Stimulated activated CD4-positive, alpha-beta T cell treated with anti-CD3 and anti-CD28 coated beads, Interleukin-12 subunit alpha, Interleukin-12 subunit beta, amount 100 ng/mL, for 24 hours (primary cell): ENCODE measurements at regions not wholly inside any gene's neighbourhood (a gene's known extent, or its start where the extent isn't known, plus 50 kb on each side); places are given as distances from the start of the nearest gene placed in this dataset.

Experiments
- DNase-seq, 2 experiments: peaks; one replicate each; pipeline ENCODE4 v3.0.0-alpha.2; 2020; ENCODE audit warnings: low read depth in 2 of 2

DNA sequence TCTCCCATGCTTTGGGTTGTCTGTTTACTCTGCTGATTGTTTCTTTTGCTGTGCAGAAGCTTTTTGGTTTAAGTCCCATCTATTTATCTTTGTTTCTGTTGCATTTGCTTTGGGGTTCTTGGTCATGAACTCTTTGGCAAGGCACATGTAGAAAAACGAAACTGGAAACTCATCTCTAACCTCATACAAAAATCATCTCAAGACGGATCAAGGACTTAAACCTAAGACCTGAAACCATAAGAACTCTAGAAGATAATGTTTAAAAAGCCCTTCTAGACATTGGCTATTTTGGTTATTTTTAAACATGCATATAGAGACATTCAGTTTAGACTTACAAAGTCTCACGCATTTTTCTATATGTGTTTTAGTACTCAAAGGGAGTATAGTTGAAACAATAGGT, 1164.3 kb upstream of the GYPC start:
- no peak for DNase-seq

DNA sequence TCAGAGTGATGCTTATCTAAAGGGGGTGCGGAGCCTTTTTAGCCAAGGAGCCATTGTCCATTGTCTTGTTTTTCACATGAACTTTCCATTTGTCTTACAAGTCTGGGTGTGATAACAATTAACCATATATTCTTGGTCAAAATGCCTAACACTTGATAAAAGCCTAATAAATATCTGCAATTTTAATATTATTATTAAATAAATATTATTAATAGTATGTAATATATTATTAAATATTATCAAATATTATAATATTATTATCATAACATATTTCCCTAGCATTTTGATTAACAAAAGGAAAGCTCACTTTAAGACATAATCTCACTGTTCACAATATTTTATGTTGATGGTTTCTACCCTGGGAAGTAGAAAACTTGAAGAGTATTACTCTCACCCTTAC, 1143.6 kb upstream of the GYPC start:
- DNase-seq, result no peak

DNA sequence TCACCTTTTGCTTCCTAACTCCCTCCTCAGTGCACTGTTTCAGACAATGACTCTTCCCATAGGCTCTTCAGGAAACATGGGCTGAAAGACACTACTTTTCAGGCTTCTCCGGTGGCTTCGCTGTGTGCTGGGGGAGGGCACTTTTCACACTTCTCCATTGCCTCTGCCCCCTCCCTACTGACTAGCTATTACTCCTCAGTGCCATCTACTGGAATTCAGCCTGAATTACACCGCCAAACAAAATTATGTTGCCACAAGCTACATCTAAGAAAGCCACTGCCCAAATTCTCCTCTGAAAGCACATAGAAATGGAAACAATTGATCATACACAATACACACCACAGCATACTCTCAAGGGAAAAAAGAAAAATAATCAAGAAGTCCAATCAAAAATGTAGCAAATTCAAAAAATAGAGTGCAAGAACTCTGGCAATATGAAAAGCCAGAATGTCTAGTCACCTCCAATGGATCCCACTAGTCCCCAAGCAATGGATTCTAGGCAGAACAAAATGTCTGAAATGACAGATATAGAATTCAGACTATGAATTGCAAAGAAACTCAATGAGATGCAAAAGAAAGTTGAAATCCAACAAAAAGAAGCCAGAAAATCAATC, 1139.4 kb upstream of the GYPC start:
- no peak for DNase-seq

DNA sequence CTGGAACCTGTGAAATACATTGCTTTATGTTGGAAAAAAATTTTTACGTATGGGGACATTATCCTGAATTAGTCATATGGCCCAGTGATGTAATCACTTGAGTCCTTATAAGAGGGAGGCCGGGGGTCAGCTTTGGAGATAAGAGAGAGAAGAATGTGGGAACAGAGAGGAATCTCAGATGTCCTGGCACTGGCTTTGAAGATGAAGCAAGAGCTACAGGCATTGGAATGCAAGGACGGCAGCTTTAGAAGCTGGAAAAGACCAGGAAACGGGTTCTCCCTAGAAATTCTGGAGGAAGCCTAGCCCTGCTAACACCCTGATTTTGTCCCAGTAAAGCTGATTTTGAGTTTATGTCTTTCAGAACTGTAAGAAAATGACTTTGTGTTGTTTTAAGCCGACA, 1129.9 kb upstream of the GYPC start:
- DNase-seq, result no peak

DNA sequence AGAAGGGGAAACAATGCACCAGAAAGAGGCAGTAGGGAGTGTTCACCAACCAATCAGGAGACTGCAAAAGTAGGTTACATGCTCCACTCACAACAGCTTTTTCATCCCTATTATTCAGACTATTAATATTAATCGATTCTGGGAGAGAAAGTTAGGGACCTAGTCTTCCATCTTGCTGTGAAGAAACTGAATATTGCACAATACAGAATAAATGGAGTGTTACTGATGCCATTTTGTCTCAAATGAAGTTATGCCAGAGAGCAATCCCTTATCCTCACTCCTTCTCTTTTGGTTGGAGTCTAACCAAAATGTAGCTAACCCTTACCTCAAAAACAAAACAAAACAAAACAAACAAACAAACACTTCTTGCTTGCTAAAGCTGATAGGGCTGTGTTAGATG, 1120.9 kb upstream of the GYPC start:
- DNase-seq, result no peak

DNA sequence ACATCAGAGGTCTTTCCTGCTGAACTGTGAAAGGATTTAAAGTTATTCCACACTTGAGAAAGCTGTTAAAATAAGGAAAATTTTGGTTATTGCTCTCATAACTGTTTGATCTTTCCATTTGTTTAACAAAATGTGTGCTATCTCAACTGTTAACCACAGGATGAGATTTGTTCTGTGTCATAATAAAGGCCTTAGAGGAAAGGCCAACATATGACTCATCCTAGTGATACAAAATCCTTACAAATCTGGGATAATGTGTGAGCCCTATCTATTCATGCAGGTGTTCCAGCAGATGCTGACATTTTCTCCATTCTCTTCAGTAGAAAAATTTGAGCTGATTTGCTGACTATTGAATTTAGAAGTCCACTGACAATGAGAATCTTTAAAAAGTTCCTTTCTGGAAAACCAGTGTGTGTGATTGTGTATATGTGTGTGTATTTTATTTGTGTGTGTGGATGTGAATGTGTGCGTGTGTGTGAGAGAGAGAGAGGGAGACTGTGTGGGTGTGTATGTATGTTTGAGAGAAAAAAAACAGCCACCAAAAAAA, 1111.9 kb upstream of the GYPC start:
- DNase-seq, result no peak

DNA sequence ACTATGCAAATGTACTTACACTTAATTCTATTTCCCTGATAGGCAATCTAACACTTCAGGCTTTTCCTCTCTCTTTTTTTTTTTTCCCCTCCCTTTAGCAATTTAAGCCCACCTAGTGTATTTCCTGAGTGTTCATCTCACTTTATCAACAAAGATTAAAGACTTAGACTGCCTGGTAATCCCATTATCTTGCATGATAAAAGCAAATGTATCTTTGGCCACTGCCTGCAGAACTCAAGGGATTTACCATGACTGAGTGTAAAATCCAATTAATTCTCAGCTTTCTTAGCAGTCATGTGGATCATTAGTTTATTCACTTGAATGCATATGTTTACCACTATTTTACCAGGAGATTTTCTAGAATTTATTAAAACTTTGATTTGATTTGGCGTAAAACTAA, 1102.2 kb upstream of the GYPC start:
- no peak for DNase-seq

DNA sequence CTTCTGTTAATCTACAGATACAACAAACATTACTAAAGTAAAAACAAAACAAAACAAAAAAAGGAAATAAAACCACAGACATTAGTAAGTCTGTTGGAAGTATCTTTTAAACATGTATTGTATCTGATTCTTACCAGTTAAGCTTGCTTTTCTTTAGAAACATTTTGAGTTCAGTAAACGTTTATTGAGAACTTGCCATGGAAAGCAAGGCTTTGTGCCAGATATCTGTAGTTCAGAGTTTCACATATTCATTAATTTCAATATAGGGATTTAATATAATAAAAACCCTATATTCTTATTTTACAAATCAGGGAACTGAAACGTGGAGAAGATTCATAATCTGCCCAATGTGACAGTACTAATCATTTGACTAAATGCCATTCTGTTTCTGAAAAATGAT, 1101.0 kb upstream of the GYPC start:
- no peak for DNase-seq

DNA sequence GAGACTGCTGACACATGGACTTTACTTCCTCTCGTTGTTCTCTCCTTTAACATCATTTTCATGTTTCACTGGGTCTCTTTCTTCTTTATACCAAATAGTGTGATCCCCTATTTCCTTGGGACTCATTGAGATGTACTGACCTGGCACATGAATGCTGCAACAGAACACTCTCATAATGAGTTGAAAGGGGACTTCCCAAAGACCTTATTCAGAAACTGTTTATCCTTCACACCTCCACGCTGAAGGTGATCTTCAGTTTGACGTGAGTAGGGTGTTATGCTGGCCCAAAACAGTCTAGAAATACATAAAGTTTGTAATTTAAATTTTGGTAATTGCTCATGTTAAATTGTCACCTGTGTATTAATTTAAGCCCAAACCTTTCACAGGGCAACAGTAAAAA, 1096.8 kb upstream of the GYPC start:
- DNase-seq, result no peak

DNA sequence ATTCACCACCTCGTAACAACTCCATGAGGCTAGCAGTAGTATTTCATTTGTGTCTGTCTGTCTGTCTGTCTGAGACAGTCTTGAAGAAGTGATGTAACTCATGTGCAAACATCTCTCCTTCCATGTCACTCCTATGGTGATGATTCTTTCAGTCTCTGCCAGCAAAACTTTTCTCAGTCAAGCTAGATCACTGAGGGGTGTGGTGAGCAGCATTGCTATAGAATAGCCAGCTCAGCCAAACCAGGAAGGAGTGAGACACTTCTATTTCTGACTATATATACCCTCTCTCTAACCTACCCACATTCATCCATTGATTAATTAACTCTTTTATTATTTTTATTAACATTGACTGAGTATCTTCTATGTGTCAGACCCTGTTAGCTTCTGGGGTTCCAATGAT, 1095.1 kb upstream of the GYPC start:
- DNase-seq, result no peak

DNA sequence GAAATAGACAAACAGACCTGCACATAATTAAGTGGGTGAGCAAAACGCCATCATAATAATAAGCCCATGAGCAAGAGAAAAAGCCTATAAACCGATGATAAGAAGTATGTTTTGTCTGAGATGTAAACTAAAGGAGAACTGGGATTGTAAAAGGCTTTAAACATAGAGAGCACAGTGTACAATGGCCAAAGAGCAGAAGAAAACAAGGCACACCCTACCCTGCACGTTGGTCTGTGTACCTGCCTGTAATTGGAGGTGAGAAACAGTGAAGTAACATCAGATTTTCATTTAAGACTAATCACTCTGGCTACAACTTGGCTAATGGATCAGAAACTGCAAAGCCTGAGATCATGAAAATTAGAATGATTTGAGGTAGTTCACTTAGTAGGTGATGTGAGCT, 1094.7 kb upstream of the GYPC start:
- DNase-seq, result no peak

DNA sequence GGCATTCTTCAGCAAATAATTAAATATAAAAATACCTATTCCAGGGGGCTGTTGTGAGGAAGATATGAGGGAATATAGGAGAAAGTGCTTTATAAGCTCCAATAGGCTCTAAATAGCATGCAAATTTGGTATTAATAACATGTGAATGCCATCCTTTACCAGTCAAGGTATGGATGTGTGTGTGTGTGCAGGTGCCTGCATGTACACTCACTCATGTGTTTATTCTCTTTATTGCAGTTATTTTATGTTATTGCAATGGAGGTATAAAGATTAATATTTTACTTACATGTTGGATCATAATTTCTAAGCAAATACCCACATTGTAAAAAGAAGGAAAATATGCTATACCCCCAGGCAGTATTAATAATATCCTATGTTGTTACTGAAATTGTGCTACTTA, 1093.0 kb upstream of the GYPC start:
- no peak for DNase-seq

DNA sequence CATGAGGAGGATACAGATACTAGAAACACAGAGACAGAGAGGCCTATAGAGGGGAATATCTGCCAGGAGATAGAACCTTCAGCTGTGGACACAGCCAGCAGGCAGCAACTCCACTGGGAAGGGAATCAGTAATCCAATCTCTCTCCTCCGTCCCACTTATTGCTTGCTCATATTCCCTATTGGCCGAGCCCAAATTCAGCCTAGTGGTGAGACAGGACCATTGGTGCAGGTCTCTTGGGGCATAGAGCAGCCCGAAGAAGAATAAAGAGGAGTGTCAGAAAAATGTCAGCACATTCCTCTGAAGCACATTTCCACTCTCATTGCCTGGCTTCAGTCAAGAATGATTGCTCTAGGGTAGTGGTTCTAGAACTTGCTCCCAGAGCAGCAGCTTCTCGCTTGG, 1091.5 kb upstream of the GYPC start:
- no peak for DNase-seq

DNA sequence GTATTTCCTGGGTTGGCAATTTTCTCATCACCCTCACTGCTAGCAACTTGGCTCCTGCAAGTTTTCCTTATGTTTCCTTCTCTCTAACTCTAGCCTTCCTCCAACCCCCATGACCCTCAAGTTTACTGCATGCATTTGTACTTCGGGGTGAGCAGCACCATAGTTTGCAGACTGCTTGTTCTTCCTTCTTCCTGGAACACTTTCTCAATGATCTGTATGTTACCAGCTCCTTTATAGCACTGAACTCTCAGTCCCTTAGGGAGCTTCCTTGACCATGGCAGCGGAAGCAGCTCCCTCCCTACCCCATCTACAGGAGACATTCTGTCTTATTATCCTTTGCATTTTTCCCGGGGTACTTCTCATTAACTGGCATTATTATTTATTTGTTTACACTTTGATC, 1089.5 kb upstream of the GYPC start:
- no peak for DNase-seq

DNA sequence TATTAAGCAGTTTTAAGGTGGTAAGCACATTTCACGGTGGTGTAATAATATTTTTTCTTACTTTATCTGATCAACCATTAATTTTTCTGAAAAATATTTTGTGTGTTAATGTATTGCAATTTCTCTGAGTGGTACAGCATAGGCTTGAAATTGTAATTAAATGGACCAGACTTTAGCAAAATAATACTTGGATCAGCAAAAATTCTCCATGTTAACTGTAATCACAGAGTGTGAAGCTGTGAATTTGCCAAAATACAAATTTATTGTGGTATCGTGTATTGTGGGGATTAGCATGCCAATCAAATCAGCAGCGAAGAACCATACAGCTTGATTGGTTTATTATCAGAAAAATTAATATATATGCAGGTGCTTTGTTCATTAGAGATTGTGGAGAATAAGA, 1088.9 kb upstream of the GYPC start:
- no peak for DNase-seq

DNA sequence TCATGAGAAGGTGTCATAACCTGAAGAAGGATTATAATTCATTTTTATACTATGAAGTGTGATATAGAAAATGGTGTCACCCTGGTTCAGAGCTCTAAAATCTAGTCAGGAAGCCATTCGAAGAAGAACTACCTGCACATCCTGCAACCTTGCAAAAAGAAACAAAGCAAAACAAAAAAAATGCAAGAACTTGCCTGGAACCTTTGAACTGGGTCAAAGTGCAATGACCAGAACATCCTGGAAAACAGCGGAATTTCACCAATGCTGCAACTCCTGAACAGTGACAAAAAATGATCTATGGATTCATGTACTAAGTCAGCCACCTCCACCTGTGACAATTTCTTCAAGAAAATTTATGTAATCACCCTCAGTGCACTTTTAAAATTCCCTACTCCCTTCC, 1083.3 kb upstream of the GYPC start:
- no peak for DNase-seq

DNA sequence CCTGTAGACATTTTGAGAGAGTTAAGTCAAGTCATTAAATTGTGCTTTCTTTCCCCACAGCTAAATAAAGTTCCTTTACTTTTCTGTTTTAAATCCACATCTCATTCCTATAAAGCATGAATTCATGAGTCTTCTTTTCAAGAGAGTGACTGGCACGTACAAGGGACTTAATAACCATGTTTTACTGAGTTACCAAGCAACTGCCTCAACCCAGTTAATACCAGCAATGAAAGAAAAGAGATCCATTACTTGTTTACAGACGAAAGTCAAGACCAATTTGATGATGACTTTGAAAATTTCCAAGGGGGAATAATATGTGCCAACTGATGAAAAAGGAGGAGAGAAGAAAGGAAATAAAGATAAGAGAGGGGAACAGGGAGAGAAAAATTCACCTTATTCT, 1082.5 kb upstream of the GYPC start:
- DNase-seq, result no peak

DNA sequence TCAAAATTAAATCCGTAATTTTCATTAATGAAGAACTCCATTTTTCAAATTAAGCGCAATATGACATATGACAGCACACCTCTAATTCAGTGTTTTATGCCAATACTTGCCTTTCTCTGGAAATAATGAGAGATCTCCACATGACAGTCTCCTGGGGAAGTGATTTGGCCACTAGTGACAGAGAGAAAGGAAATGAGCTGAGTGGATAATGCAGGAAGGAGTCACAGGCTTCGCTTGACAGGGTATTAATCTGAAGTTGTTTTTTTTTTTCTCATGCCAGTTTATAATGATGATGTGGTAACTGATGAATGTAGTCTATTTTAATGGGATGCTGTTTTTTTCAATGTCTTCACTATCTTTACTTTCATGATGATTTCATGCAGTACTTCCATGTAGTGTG, 1079.4 kb upstream of the GYPC start:
- no peak for DNase-seq

DNA sequence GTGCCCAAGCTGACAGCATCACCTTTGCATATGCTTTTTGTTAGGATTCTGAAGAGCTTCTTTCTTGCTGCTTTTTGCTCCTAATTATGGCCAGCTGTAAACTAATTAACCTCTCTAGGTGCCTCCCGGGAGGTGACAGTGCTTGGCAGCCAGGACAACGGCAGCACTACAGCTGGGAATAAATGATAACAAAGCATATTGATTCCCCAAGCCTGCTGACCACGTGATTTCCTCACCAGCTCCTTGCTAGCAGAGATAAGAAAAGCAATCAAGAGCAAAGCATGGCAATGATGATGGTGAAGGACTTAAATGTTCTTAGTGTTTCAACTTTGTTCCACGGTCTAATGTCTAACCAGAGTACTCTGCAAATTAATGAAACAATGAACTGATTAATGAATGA, 1074.4 kb upstream of the GYPC start:
- DNase-seq, result no peak

DNA sequence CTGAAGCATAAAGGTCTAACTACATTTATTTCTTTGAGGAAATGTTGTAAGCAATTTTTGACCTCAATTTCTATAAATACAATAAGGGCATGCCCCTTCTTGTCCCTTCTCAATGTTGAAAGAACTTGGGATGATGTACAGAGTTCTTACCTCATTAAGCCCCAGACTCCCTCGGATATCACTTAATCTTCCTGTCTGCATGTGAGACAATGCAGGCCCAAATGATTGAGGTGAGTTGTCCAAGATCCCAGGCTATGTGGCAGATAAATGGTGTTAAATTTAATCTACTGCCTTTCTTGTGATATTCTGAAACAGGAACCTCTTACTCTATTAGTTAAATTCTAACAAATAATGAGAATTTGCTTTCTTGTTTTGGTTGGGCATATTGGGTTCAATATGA, 1073.4 kb upstream of the GYPC start:
- no peak for DNase-seq

DNA sequence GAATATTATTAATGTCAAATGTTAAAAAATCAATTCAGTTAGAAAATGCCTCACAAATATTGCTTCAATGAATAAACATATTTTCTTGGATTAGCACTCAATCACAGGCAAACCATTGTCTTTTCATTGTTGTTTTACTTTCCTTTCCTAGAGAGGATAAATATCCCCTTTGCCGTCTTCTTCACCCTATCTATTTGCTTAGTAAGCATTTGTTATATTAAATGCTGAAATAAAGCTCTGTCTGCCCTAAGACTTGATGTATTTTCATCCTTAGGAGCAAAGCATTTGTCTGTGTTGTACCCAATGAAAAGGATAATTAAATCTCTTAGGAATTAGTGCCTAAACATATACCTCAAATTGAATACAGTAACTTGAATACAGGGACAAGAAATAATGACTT, 1071.2 kb upstream of the GYPC start:
- no peak for DNase-seq

DNA sequence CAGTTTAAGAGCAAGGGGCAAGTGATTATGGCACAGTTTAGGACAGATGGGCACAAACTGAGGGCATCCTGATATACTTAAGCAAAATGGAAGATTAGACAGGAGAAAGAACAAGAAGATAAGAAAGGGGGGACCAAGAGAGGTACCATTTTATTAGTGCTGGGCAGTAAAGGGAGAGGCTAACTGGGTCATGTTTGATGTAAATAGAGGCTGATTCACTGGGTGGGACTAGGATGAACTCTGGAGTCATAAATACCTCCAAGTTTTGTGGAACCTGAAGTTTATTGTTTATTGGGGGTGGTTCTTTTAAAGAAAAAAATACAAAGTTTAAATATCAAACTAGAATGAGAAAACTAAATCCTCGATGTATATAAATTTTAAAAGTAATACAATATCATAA, 1067.2 kb upstream of the GYPC start:
- DNase-seq, result no peak

DNA sequence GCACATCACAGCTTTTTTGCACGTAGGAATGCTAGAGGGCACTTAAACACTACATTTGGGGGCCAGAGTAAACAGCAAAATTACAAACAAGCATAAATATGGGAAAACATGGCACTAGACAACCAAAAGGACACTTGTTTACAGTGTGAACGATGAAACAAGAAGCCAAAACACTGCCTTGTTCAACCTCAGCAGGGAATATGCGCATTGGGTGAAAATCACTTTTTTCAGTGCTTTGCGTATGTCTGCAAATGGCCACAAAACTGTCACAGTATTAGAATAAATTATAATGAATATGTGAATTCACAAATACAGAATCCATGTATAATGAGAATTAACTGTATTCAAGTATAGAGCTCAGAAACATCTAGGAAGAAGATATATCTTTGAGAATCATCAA, 1064.0 kb upstream of the GYPC start:
- no peak for DNase-seq

DNA sequence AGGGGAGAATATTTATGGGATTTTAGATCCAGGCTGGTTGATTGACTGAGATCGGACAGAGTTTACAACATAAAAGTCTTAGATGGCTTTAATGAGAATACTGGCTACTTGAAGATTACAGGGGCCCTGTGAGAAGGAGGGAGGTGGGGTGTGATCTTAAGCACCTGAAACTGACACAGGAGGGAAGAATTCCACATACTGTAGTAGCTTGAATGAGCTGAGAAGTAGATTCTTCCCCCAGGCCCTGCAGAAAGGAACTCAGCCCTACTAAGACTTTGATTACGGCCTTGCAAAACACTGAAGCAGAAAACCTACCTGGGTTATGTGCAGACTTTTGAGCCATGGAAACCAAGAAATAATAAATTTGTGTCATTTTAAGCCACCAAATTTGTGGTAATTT, 1062.9 kb upstream of the GYPC start:
- DNase-seq, result no peak

DNA sequence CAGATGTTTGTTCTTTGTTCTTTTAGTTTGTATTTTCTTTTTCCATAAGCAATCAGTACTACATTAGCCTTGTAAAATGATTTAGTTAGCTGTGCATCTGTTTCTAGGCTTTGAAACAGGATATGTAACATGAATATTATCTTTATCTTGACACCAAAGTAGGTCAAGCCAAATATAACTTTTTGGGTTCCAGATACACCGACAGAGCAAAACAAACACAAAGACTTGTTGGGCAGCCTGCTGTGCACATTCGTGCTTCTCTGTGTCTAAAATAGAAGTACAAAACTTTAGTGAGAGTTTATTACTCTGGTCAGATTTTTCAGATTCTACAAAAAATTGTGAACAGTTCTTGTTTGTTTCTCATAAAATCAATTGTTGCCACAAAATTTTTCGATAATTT, 1059.3 kb upstream of the GYPC start:
- DNase-seq, result no peak
